SH-SY5Y (cell line): ENCODE measurements at regions not wholly inside any gene's neighbourhood (a gene's known extent, or its start where the extent isn't known, plus 50 kb on each side); places are given as distances from the start of the nearest gene placed in this dataset.

ENCODE experiments used
- GATA2 ChIP-seq: IDR thresholded peaks from 2 replicates; pipeline ENCODE4 v1.6.1; 2011; ENCODE audit warnings: mild to moderate bottlenecking, low read depth, low read length
- GATA3 ChIP-seq: IDR thresholded peaks from 2 replicates; pipeline ENCODE4 v1.6.1; 2011; ENCODE audit warnings: low read depth, mild to moderate bottlenecking, low read length, moderate library complexity

DNA sequence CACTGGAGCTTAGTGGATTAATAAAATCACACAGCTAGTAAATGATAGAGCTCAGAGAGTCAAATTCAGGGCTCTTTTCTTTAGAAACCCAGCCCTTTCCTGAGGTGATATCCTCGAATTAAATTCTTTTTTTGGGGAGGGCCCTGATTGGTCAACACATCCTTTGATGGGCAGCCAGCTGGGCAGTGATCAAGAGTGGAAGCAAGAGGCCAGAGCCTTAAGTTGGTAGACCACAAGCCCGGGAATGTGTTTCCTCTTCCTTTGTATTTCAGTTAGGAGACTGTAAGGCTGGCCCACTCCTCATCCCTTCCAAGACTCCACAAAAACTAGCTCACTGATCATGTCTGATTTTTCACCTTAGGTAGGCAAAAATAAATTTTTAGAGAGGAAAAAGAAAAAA is 640.5 kb downstream of the DHX35 start:
- TF ChIP-seq GATA3, result no peak
- TF ChIP-seq GATA2, result no peak
